ENCODE measurements at regions not wholly inside any gene's neighbourhood (a gene's known extent, or its start where the extent isn't known, plus 50 kb on each side); places are given as distances from the start of the nearest gene placed in this dataset.

- no peak for ATAC-seq (replicated peaks in 1 of 2)
- DNase-seq: no peak
- Mint-ChIP-seq H3K4me1 (ENCODE audit: low read depth) (no peaks in the 10 kb centered on the region), H3K27ac (no peak overlapping the region), H3K27me3 (ENCODE audit: low read depth) (peaks cover 6% of the 10 kb centered on the region), H3K36me3 (ENCODE audit: insufficient read depth in 2 of 2) (no peaks in the 10 kb centered on the region), H3K4me3 (no peak overlapping the region), H3K9me3 (no peaks in the 10 kb centered on the region)
Measured at GRCh38 chr5:118778941-118779340, 209.4 kb downstream of the DTWD2 start.

GRCh38 chr5:118777189-118777736 is 211.1 kb downstream of the DTWD2 start:
- H3K4me1 Mint-ChIP-seq (ENCODE audit: low read depth): no peaks in the 10 kb centered on the region
- H3K27me3 Mint-ChIP-seq (ENCODE audit: low read depth): peaks cover 6% of the 10 kb centered on the region
- no peaks in the 10 kb centered on the region for H3K36me3 Mint-ChIP-seq (ENCODE audit: insufficient read depth in 2 of 2)
- no peak for ATAC-seq (replicated peaks in 1 of 2)
- H3K27ac Mint-ChIP-seq: no peak overlapping the region
- H3K9me3 Mint-ChIP-seq: peaks cover 0 to 2% of the 10 kb centered on the region in 2 donors
- no peak for DNase-seq
- no peak overlapping the region for H3K4me3 Mint-ChIP-seq

- H3K27me3 Mint-ChIP-seq (ENCODE audit: low read depth): peaks cover 6% of the 10 kb centered on the region
- no peak overlapping the region for H3K27ac Mint-ChIP-seq
- H3K4me3 Mint-ChIP-seq: no peak overlapping the region
- DNase-seq: no peak
- H3K36me3 Mint-ChIP-seq (ENCODE audit: insufficient read depth in 2 of 2): no peaks in the 10 kb centered on the region
- H3K9me3 Mint-ChIP-seq: peaks cover 0 to 2% of the 10 kb centered on the region in 2 donors
- ATAC-seq (replicated peaks in 1 of 2): no peak
- no peaks in the 10 kb centered on the region for H3K4me1 Mint-ChIP-seq (ENCODE audit: low read depth)
Measured at GRCh38 chr5:118776755-118777154, 211.6 kb downstream of the DTWD2 start.

- Mint-ChIP-seq H3K9me3 (peaks cover 4 to 5% of the 10 kb centered on the region in 2 donors), H3K4me3 (no peak overlapping the region), H3K27ac (no peak overlapping the region), H3K27me3 (ENCODE audit: low read depth) (peaks cover 13% of the 10 kb centered on the region), H3K36me3 (ENCODE audit: insufficient read depth in 2 of 2) (no peaks in the 10 kb centered on the region), H3K4me1 (ENCODE audit: low read depth) (no peaks in the 10 kb centered on the region)
- ATAC-seq (replicated peaks in 1 of 2): no peak
- no peak for DNase-seq
Measured at GRCh38 chr5:118775790-118776499, 212.4 kb downstream of the DTWD2 start.

- H3K4me1 Mint-ChIP-seq (ENCODE audit: low read depth): no peaks in the 10 kb centered on the region
Measured at GRCh38 chr5:118768607-118769175, 219.7 kb downstream of the DTWD2 start.

GRCh38 chr5:118762291-118762690 is 226.1 kb downstream of the DTWD2 start:
- H3K27ac Mint-ChIP-seq: no peak overlapping the region
- no peaks in the 10 kb centered on the region for H3K27me3 Mint-ChIP-seq (ENCODE audit: low read depth)
- no peak overlapping the region for H3K4me3 Mint-ChIP-seq
- no peaks in the 10 kb centered on the region for H3K36me3 Mint-ChIP-seq (ENCODE audit: insufficient read depth in 2 of 2)
- peaks cover 2% of the 10 kb centered on the region in 2 donors for H3K9me3 Mint-ChIP-seq
- H3K4me1 Mint-ChIP-seq (ENCODE audit: low read depth): no peaks in the 10 kb centered on the region
- ATAC-seq (replicated peaks in 1 of 2): no peak
- no peak for DNase-seq

More at GRCh38 chr5:118768607-118769175, 219.7 kb downstream of the DTWD2 start:
- Mint-ChIP-seq H3K4me3 (no peak overlapping the region), H3K9me3 (peaks cover 7% of the 10 kb centered on the region in 2 donors), H3K36me3 (ENCODE audit: insufficient read depth in 2 of 2) (no peaks in the 10 kb centered on the region), H3K27ac (no peak overlapping the region), H3K27me3 (ENCODE audit: low read depth) (peaks cover 9% of the 10 kb centered on the region)
- DNase-seq (no peak), ATAC-seq (replicated peaks in 1 of 2) (no peak)

GRCh38 chr5:118761814-118762213 is 226.5 kb downstream of the DTWD2 start:
- ATAC-seq (replicated peaks in 1 of 2): no peak
- no peaks in the 10 kb centered on the region for H3K36me3 Mint-ChIP-seq (ENCODE audit: insufficient read depth in 2 of 2)
- H3K4me3 Mint-ChIP-seq: no peak overlapping the region
- no peaks in the 10 kb centered on the region for H3K27me3 Mint-ChIP-seq (ENCODE audit: low read depth)
- H3K9me3 Mint-ChIP-seq: peaks cover 2% of the 10 kb centered on the region in 2 donors
- H3K4me1 Mint-ChIP-seq (ENCODE audit: low read depth): no peaks in the 10 kb centered on the region
- H3K27ac Mint-ChIP-seq: no peak overlapping the region
- DNase-seq: no peak

- Mint-ChIP-seq H3K27me3 (ENCODE audit: low read depth) (no peaks in the 10 kb centered on the region), H3K4me3 (no peak overlapping the region), H3K36me3 (ENCODE audit: insufficient read depth in 2 of 2) (no peaks in the 10 kb centered on the region), H3K27ac (no peak overlapping the region), H3K4me1 (ENCODE audit: low read depth) (no peaks in the 10 kb centered on the region), H3K9me3 (peaks cover 0 to 4% of the 10 kb centered on the region in 2 donors)
- DNase-seq: no peak
- no peak for ATAC-seq (replicated peaks in 1 of 2)
Measured at GRCh38 chr5:118752969-118753368, 235.4 kb downstream of the DTWD2 start.

- H3K27me3 Mint-ChIP-seq (ENCODE audit: low read depth): no peaks in the 10 kb centered on the region
- H3K27ac Mint-ChIP-seq: no peak overlapping the region
- no peak overlapping the region for H3K4me3 Mint-ChIP-seq
- H3K4me1 Mint-ChIP-seq (ENCODE audit: low read depth): no peaks in the 10 kb centered on the region
- H3K36me3 Mint-ChIP-seq (ENCODE audit: insufficient read depth in 2 of 2): no peaks in the 10 kb centered on the region
- DNase-seq (no peak), ATAC-seq (replicated peaks in 1 of 2) (no peak)
- H3K9me3 Mint-ChIP-seq: peaks cover 3 to 18% of the 10 kb centered on the region in 2 donors
Measured at GRCh38 chr5:118736396-118736795, 252.0 kb downstream of the DTWD2 start.

GRCh38 chr5:118733394-118733793 is 255.0 kb downstream of the DTWD2 start:
- ATAC-seq (replicated peaks in 1 of 2): no peak
- Mint-ChIP-seq H3K4me3 (no peak overlapping the region), H3K9me3 (peaks cover 3 to 12% of the 10 kb centered on the region in 2 donors)

GRCh38 chr5:118728191-118728590 is 260.2 kb downstream of the DTWD2 start:
- ATAC-seq (replicated peaks in 1 of 2) (no peak), DNase-seq (no peak)
- Mint-ChIP-seq H3K27me3 (ENCODE audit: low read depth) (no peaks in the 10 kb centered on the region), H3K4me3 (no peak overlapping the region), H3K36me3 (ENCODE audit: insufficient read depth in 2 of 2) (no peaks in the 10 kb centered on the region), H3K9me3 (peaks cover 2 to 3% of the 10 kb centered on the region in 2 donors), H3K27ac (no peak overlapping the region), H3K4me1 (ENCODE audit: low read depth) (no peaks in the 10 kb centered on the region)

More at GRCh38 chr5:118733394-118733793, 255.0 kb downstream of the DTWD2 start:
- no peaks in the 10 kb centered on the region for H3K4me1 Mint-ChIP-seq (ENCODE audit: low read depth)
- DNase-seq: no peak
- no peaks in the 10 kb centered on the region for H3K27me3 Mint-ChIP-seq (ENCODE audit: low read depth)
- H3K36me3 Mint-ChIP-seq (ENCODE audit: insufficient read depth in 2 of 2): no peaks in the 10 kb centered on the region
- H3K27ac Mint-ChIP-seq: no peak overlapping the region

- Mint-ChIP-seq H3K27ac (no peak overlapping the region), H3K27me3 (ENCODE audit: low read depth) (no peaks in the 10 kb centered on the region), H3K4me1 (ENCODE audit: low read depth) (no peaks in the 10 kb centered on the region), H3K36me3 (ENCODE audit: insufficient read depth in 2 of 2) (no peaks in the 10 kb centered on the region), H3K4me3 (no peak overlapping the region), H3K9me3 (no peaks in the 10 kb centered on the region)
- no peak for ATAC-seq (replicated peaks in 1 of 2)
- DNase-seq: no peak
Measured at GRCh38 chr5:118726891-118727290, 261.5 kb downstream of the DTWD2 start.

- DNase-seq (no peak), ATAC-seq (replicated peaks in 1 of 2) (no peak)
- no peaks in the 10 kb centered on the region for H3K4me1 Mint-ChIP-seq (ENCODE audit: low read depth)
- no peaks in the 10 kb centered on the region for H3K27me3 Mint-ChIP-seq (ENCODE audit: low read depth)
- H3K36me3 Mint-ChIP-seq (ENCODE audit: insufficient read depth in 2 of 2): no peaks in the 10 kb centered on the region
- H3K9me3 Mint-ChIP-seq: peaks cover 3 to 5% of the 10 kb centered on the region in 2 donors
- no peak overlapping the region for H3K27ac Mint-ChIP-seq
- no peak overlapping the region for H3K4me3 Mint-ChIP-seq
Measured at GRCh38 chr5:118723021-118723338, 265.4 kb downstream of the DTWD2 start.

All from activated T-cell treated with anti-CD3 and anti-CD28 coated beads, Interleukin-2, amount 50 U/mL, for 72 hours (primary cell).